CD14-positive monocyte (primary cell): ENCODE measurements at regions not wholly inside any gene's neighbourhood (a gene's known extent, or its start where the extent isn't known, plus 50 kb on each side); places are given as distances from the start of the nearest gene placed in this dataset.

Experiments used
- DNase-seq, 3 donors: peaks; one replicate each; pipeline ENCODE4 v3.0.0-alpha.2; 2011 to 2022
- H2AFZ ChIP-seq: 2 replicates; pipeline ENCODE4 v1.6.0; 2012; ENCODE audit warnings: mild to moderate bottlenecking, low read depth, low read length, inconsistent platforms; ENCODE audit not compliant: insufficient read depth, poor library complexity, severe bottlenecking
- H3K27ac ChIP-seq, 2 donors: 1 replicate in 1 of 2; 2 replicates in 1 of 2; pipeline ENCODE4 v1.5.1; 2012 to 2013; ENCODE audit warnings: low read length in 2 of 2, control low read depth in 1 of 2, inconsistent platforms in 1 of 2, low read depth in 1 of 2, mild to moderate bottlenecking in 1 of 2
- H3K27me3 ChIP-seq, 2 donors: one replicate each; pipeline versions ENCODE4 v1.6.0 to v1.6.1; 2011 to 2013; ENCODE audit warnings: low read length in 2 of 2; ENCODE audit not compliant: control insufficient read depth in 2 of 2, insufficient read depth in 2 of 2
- H3K36me3 ChIP-seq, 2 donors: replicated peaks in 1 of 2; 1 replicate in 1 of 2; 2 replicates in 1 of 2; pipeline versions ENCODE4 v1.5.1 to v1.6.1; 2012 to 2013; ENCODE audit warnings: low read length in 2 of 2, control low read depth in 1 of 2, inconsistent platforms in 1 of 2, mild to moderate bottlenecking in 1 of 2; ENCODE audit not compliant: insufficient read depth in 2 of 2, control insufficient read depth in 1 of 2
- H3K4me1 ChIP-seq, 2 donors: 1 replicate in 1 of 2; 2 replicates in 1 of 2; pipeline versions ENCODE4 v1.5.1 to v1.6.1; 2012 to 2013; ENCODE audit warnings: low read length in 2 of 2, control low read depth in 1 of 2, inconsistent platforms in 1 of 2, mild to moderate bottlenecking in 1 of 2, moderate library complexity in 1 of 2; ENCODE audit not compliant: insufficient read depth in 2 of 2, control insufficient read depth in 1 of 2
- H3K4me2 ChIP-seq: replicated peaks from 2 replicates; pipeline ENCODE3; 2012; ENCODE audit warnings: low read length, moderate library complexity, mild to moderate bottlenecking; ENCODE audit not compliant: poor library complexity, severe bottlenecking; ENCODE audit errors: extremely low read depth
- H3K4me3 ChIP-seq, 3 experiments: fragments of 200-600 bp in 1 of 3; sonication (generic) in 1 of 3; replicated peaks in 1 of 3; 1 replicate in 2 of 3; 2 replicates in 1 of 3; pipeline ENCODE4 v1.5.1; 2011 to 2013; ENCODE audit warnings: low read length in 3 of 3, mild to moderate bottlenecking in 3 of 3, control low read depth in 2 of 3, low read depth in 2 of 3, inconsistent platforms in 1 of 3, moderate library complexity in 1 of 3
- H3K79me2 ChIP-seq: 2 replicates; pipeline ENCODE4 v1.6.0; 2012; ENCODE audit warnings: mild to moderate bottlenecking, control low read depth, inconsistent platforms, low read length, moderate library complexity; ENCODE audit not compliant: insufficient read depth
- H3K9ac ChIP-seq: 2 replicates; pipeline ENCODE4 v1.6.0; 2017; ENCODE audit warnings: low read length, mild to moderate bottlenecking; ENCODE audit not compliant: insufficient read depth, poor library complexity, severe bottlenecking
- H3K9me3 ChIP-seq, 2 donors: replicated peaks in 1 of 2; 1 replicate in 1 of 2; 2 replicates in 1 of 2; pipeline versions ENCODE4 v1.5.1 to v1.6.1; 2012 to 2013; ENCODE audit warnings: low read length in 2 of 2, control low read depth in 1 of 2; ENCODE audit not compliant: control insufficient read depth in 1 of 2, insufficient read depth in 1 of 2
- H4K20me1 ChIP-seq: 2 replicates; pipeline ENCODE4 v1.6.0; 2012; ENCODE audit warnings: mild to moderate bottlenecking, low read length, control low read depth, moderate library complexity; ENCODE audit not compliant: insufficient read depth
- H3K27ac Mint-ChIP-seq, 7 donors: one replicate each; pipeline ENCODE4 v1.8.0; 2020; ENCODE audit warnings: mild to moderate bottlenecking in 7 of 7, mixed read lengths in 7 of 7, moderate library complexity in 6 of 7, inconsistent platforms in 2 of 7
- H3K27me3 Mint-ChIP-seq, 3 donors: one replicate each; pipeline ENCODE4 v1.8.0; 2021 to 2022; ENCODE audit warnings: low read depth in 3 of 3, mild to moderate bottlenecking in 3 of 3, mixed read lengths in 3 of 3, moderate library complexity in 3 of 3, inconsistent platforms in 1 of 3
- H3K36me3 Mint-ChIP-seq, 2 donors: one replicate each; pipeline ENCODE4 v1.8.0; 2020; ENCODE audit warnings: mixed read lengths in 2 of 2, inconsistent platforms in 1 of 2, mild to moderate bottlenecking in 1 of 2
- H3K4me1 Mint-ChIP-seq: one replicate; pipeline ENCODE4 v1.8.0; 2020; ENCODE audit warnings: mild to moderate bottlenecking, mixed read lengths
- H3K4me3 Mint-ChIP-seq, 2 donors: one replicate each; pipeline ENCODE4 v1.8.0; 2020; ENCODE audit warnings: mild to moderate bottlenecking in 2 of 2, mixed read lengths in 2 of 2, moderate library complexity in 1 of 2
- H3K9me3 Mint-ChIP-seq, 7 donors: one replicate each; pipeline ENCODE4 v1.8.0; 2020 to 2022; ENCODE audit warnings: mixed read lengths in 7 of 7, mild to moderate bottlenecking in 6 of 7, moderate library complexity in 6 of 7, inconsistent platforms in 2 of 7
- WGBS: methylation state at CpG from one replicate; pipeline ENCODE4 v1.1.5; 2013; ENCODE audit warnings: missing lambda C conversion rate; ENCODE audit not compliant: insufficient coverage; 5-methylcytosine and 5-hydroxymethylcytosine counted together
- intact Hi-C, 2 donors: fragments of 100-400 bp; cut with micrococcal nuclease; formaldehyde crosslinking; loops; one replicate each; pipeline versions ENCODE4 v1.15.0 to v1.15.1; 2023
- TF ChIP-seq, protein P1 (sequence below): fragments of 200-600 bp; IDR thresholded peaks from one replicate; pipeline ENCODE4 v1.8.0; 2022; ENCODE audit warnings: antibody characterized with exemption, mild to moderate bottlenecking

DNA sequence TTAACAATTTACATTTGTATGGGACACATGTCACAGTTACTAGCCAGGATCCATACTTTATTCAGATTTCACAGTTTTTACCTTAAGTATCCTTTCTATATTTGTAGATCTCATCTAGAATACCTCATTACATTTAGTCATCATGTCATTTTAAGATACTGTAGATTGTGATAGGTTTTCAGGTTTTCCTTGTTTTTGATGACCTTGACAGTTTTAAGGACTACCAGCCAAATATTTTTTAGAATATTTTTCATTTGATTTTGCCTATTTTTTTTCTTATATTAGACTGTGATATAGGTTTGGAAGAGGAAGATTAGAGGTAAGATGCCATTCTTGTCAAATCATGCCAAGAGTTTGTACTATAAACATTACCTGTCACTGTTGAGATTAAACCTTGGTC lies 460.3 kb downstream of the ANKRD7 start:
- H3K9ac ChIP-seq = no peak overlapping the region
- Mint-ChIP-seq H3K36me3 (no peaks in the 10 kb centered on the region), H3K4me1 (no peaks in the 10 kb centered on the region), H3K4me3 (no peak overlapping the region), H3K9me3 (no peaks in the 10 kb centered on the region), H3K27me3 (peaks cover 0 to 1% (median 0%) of the 10 kb centered on the region in 3 donors), H3K27ac (no peak overlapping the region)
- intact Hi-C loops = no loop called here
- no peaks in the 10 kb centered on the region for H4K20me1 ChIP-seq
- H3K36me3 ChIP-seq = no peaks in the 10 kb centered on the region
- TF ChIP-seq, protein P1, sequence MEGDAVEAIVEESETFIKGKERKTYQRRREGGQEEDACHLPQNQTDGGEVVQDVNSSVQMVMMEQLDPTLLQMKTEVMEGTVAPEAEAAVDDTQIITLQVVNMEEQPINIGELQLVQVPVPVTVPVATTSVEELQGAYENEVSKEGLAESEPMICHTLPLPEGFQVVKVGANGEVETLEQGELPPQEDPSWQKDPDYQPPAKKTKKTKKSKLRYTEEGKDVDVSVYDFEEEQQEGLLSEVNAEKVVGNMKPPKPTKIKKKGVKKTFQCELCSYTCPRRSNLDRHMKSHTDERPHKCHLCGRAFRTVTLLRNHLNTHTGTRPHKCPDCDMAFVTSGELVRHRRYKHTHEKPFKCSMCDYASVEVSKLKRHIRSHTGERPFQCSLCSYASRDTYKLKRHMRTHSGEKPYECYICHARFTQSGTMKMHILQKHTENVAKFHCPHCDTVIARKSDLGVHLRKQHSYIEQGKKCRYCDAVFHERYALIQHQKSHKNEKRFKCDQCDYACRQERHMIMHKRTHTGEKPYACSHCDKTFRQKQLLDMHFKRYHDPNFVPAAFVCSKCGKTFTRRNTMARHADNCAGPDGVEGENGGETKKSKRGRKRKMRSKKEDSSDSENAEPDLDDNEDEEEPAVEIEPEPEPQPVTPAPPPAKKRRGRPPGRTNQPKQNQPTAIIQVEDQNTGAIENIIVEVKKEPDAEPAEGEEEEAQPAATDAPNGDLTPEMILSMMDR = no peak
- H3K4me1 ChIP-seq = no peaks in the 10 kb centered on the region
- no peak for DNase-seq
- H3K9me3 ChIP-seq = no peaks in the 10 kb centered on the region
- no peaks in the 10 kb centered on the region for H3K79me2 ChIP-seq
- no peak overlapping the region for H3K4me2 ChIP-seq
- no peak overlapping the region for H3K27ac ChIP-seq
- no peak overlapping the region for H3K4me3 ChIP-seq
- H2AFZ ChIP-seq = no peak overlapping the region
- H3K27me3 ChIP-seq = no peaks in the 10 kb centered on the region

DNA sequence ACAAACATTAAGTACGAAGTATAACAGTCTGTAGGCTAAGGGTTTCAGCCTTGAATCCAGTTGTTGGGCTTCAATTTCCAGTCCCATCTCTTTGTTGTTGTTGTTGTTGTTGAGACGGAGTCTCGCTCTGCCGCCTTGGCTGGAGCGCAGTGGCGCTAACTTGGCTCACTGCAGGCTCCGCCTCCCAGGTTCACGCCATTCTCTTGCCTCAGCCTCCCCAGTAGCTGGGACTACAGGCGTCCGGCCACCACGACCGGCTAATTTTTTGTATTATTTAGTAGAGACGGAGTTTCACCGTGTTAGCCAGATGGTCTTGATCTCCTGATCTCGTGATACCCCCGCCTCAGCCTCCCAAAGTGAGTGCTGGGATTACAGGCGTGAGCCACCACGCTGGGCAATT lies 464.9 kb downstream of the ANKRD7 start:
- no peak overlapping the region for H3K4me3 Mint-ChIP-seq
- H3K9me3 Mint-ChIP-seq = no peaks in the 10 kb centered on the region
- TF ChIP-seq, protein P1 = no peak
- H3K27me3 Mint-ChIP-seq = no peaks in the 10 kb centered on the region
- H4K20me1 ChIP-seq = no peaks in the 10 kb centered on the region
- no peaks in the 10 kb centered on the region for H3K79me2 ChIP-seq
- no peak overlapping the region for H3K27ac Mint-ChIP-seq
- no peak overlapping the region for H3K4me3 ChIP-seq
- H3K4me1 Mint-ChIP-seq = no peaks in the 10 kb centered on the region
- no peak overlapping the region for H3K27ac ChIP-seq
- DNase-seq = no peak
- H3K9ac ChIP-seq = no peak overlapping the region
- H3K36me3 ChIP-seq = no peaks in the 10 kb centered on the region
- intact Hi-C loops = no loop called here
- H3K4me1 ChIP-seq = no peaks in the 10 kb centered on the region
- H3K9me3 ChIP-seq = no peaks in the 10 kb centered on the region
- H2AFZ ChIP-seq = no peak overlapping the region
- 82% methylated on average over 2 of the region's 18 CpGs for WGBS
- no peak overlapping the region for H3K4me2 ChIP-seq
- no peaks in the 10 kb centered on the region for H3K36me3 Mint-ChIP-seq
- H3K27me3 ChIP-seq = no peaks in the 10 kb centered on the region
